HG02870 (cell line): ENCODE measurements at regions not wholly inside any gene's neighbourhood (a gene's known extent, or its start where the extent isn't known, plus 50 kb on each side); places are given as distances from the start of the nearest gene placed in this dataset.

Source experiments
- ATAC-seq: cut with Tn5 transposase; IDR thresholded peaks from one replicate; pipeline ENCODE4 v1.9.1; 2021; ENCODE audit warnings: mild to moderate bottlenecking, moderate library complexity; ENCODE audit not compliant: unreplicated experiment

- no peak for ATAC-seq
Measured at GRCh38 chr15:75131269-75131643, 70.4 kb upstream of the C15orf39 start.

- ATAC-seq, result no peak
Measured at GRCh38 chr15:75134748-75135147, 66.9 kb upstream of the C15orf39 start.

GRCh38 chr15:75136118-75136517, 65.6 kb upstream of the C15orf39 start:
- ATAC-seq, result no peak

- ATAC-seq, result no peak
Measured at GRCh38 chr15:75136758-75137157, 64.9 kb upstream of the C15orf39 start.

GRCh38 chr15:75138016-75138999, 63.4 kb upstream of the C15orf39 start:
- ATAC-seq, result no peak

GRCh38 chr15:75140080-75140879, 61.4 kb upstream of the C15orf39 start:
- ATAC-seq, result no peak

GRCh38 chr15:75142499-75142898, 59.2 kb upstream of the C15orf39 start:
- ATAC-seq, result no peak

GRCh38 chr15:75143738-75144334, 57.8 kb upstream of the C15orf39 start:
- no peak for ATAC-seq

- no peak for ATAC-seq
Measured at GRCh38 chr15:75145027-75145841, 56.4 kb upstream of the C15orf39 start.

- no peak for ATAC-seq
Measured at GRCh38 chr15:75148280-75148679, 53.4 kb upstream of the C15orf39 start.

- ATAC-seq, result no peak
Measured at GRCh38 chr15:75149867-75150709, 51.6 kb upstream of the C15orf39 start.

GRCh38 chr15:75151214-75152128, 50.2 kb upstream of the C15orf39 start:
- no peak for ATAC-seq
